HFF-Myc (cell line): ENCODE measurements at regions not wholly inside any gene's neighbourhood (a gene's known extent, or its start where the extent isn't known, plus 50 kb on each side); places are given as distances from the start of the nearest gene placed in this dataset.

Source experiments
- DNase-seq: peaks from one replicate; pipeline ENCODE4 v3.0.0-alpha.2; 2011; ENCODE audit warnings: low read depth; ENCODE audit errors: extremely low read depth
- H3K4me3 ChIP-seq: replicated peaks from 2 replicates; pipeline ENCODE4 v1.5.1; 2011; ENCODE audit warnings: low read depth, mild to moderate bottlenecking, control low read depth, low read length
- CTCF ChIP-seq: IDR thresholded peaks from 2 replicates; pipeline ENCODE4 v1.5.1; 2012; ENCODE audit warnings: mild to moderate bottlenecking, low read depth, low read length, control low read depth; ENCODE audit errors: missing control alignments

- DNase-seq, result no peak
- H3K4me3 ChIP-seq, result no peak overlapping the region
- no peak for TF ChIP-seq CTCF
Measured at GRCh38 chr14:51441001-51441400, 201.0 kb downstream of the TMX1 start.

- H3K4me3 ChIP-seq, result no peak overlapping the region
- TF ChIP-seq CTCF, result no peak
- DNase-seq, result peak; percentile 79
Measured at GRCh38 chr14:51442513-51443175, 202.6 kb downstream of the TMX1 start.

- H3K4me3 ChIP-seq, result no peak overlapping the region
- DNase-seq, result peak; percentile 36
- no peak for TF ChIP-seq CTCF
Measured at GRCh38 chr14:51443195-51444018, 203.4 kb downstream of the TMX1 start.

- H3K4me3 ChIP-seq, result no peak overlapping the region
- TF ChIP-seq CTCF, result no peak
- DNase-seq, result no peak
Measured at GRCh38 chr14:51444353-51445000, 204.4 kb downstream of the TMX1 start.

GRCh38 chr14:51445001-51445390 lies 204.9 kb downstream of the TMX1 start:
- no peak overlapping the region for H3K4me3 ChIP-seq
- no peak for DNase-seq
- TF ChIP-seq CTCF, result no peak

- TF ChIP-seq CTCF, result no peak
- H3K4me3 ChIP-seq, result no peak overlapping the region
- no peak for DNase-seq
Measured at GRCh38 chr14:51446771-51447170, 204.9 kb upstream of the FRMD6 start.
